ENCODE measurements at regions not wholly inside any gene's neighbourhood (a gene's known extent, or its start where the extent isn't known, plus 50 kb on each side); places are given as distances from the start of the nearest gene placed in this dataset.

- TF ChIP-seq CTCF (IDR thresholded peaks at IDR 0.05) (no peak), EZH2phosphoT487 (IDR thresholded peaks at IDR 0.05) (no peak)
Observed at GRCh38 chr18:67596003-67596402, 79.5 kb upstream of the DSEL start.
